Calu3 (cell line): ENCODE measurements at regions not wholly inside any gene's neighbourhood (a gene's known extent, or its start where the extent isn't known, plus 50 kb on each side); places are given as distances from the start of the nearest gene placed in this dataset.
A peak's percentile ranks its signal among the peaks of the same experiment; 100 is the strongest.

Experiments
- BruUV-seq: library from RNA; stranded (reverse); fragments of 400-500 nt; replicated peaks from 2 replicates; lab custom pipeline; 2021; lab: Mats Ljungman, UMichigan
- CTCF ChIA-PET: fragments of 300-600 bp; sonication (Branson Sonifier 250); formaldehyde crosslinking; loops from one replicate; lab custom pipeline; 2022; ENCODE audit warnings: antibody characterized with exemption; lab: Charles Lee
- DNase-seq: peaks from one replicate; pipeline ENCODE4 v3.0.0; 2022
- H3K27ac Mint-ChIP-seq: one replicate; pipeline ENCODE4 v1.8.0; 2022; ENCODE audit warnings: mixed read lengths; ENCODE audit not compliant: unreplicated experiment
- H3K27me3 Mint-ChIP-seq: one replicate; pipeline ENCODE4 v1.8.0; 2022; ENCODE audit warnings: mixed read lengths; ENCODE audit not compliant: unreplicated experiment
- H3K36me3 Mint-ChIP-seq: one replicate; pipeline ENCODE4 v1.8.0; 2022; ENCODE audit warnings: mild to moderate bottlenecking, moderate library complexity, mixed read lengths; ENCODE audit not compliant: insufficient read depth, unreplicated experiment
- H3K4me1 Mint-ChIP-seq: one replicate; pipeline ENCODE4 v1.8.0; 2022; ENCODE audit warnings: mild to moderate bottlenecking, low read depth, mixed read lengths; ENCODE audit not compliant: unreplicated experiment
- H3K4me3 Mint-ChIP-seq: one replicate; pipeline ENCODE4 v1.8.0; 2022; ENCODE audit warnings: mild to moderate bottlenecking, low read depth, moderate library complexity, mixed read lengths; ENCODE audit not compliant: unreplicated experiment
- H3K9me3 Mint-ChIP-seq: one replicate; pipeline ENCODE4 v1.8.0; 2022; ENCODE audit warnings: low read depth, mixed read lengths; ENCODE audit not compliant: unreplicated experiment
- intact Hi-C: fragments of 100-400 bp; cut with micrococcal nuclease; formaldehyde crosslinking; loops from one replicate; pipeline ENCODE4 v1.10.0; 2022; ENCODE audit not compliant: unreplicated experiment
- TF ChIP-seq, protein P1 (sequence below): fragments of 200-600 bp; IDR thresholded peaks from one replicate; pipeline ENCODE4 v1.8.0; 2022; ENCODE audit warnings: antibody characterized with exemption; ENCODE audit not compliant: unreplicated experiment

DNA sequence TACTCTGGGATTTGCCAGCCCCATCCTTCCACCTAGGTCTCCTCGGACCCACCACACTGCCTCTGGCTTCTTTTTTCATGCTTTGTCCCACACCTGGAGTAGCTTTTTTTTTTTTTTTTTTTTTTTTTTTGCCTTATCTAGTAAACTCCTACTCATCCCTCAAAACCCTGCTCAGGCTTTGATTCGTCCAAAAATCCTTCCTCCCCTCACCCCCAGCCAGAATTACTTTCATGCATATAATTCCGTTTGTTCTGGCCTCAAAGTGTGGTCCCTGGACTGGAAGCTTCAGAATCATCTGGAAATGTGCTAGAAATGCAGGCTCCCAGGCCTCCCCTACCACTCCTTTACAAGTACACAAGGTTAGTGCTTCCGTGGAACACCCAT lies 320.1 kb downstream of the PTTG2 start:
- no peak overlapping the region for H3K4me3 Mint-ChIP-seq

DNA sequence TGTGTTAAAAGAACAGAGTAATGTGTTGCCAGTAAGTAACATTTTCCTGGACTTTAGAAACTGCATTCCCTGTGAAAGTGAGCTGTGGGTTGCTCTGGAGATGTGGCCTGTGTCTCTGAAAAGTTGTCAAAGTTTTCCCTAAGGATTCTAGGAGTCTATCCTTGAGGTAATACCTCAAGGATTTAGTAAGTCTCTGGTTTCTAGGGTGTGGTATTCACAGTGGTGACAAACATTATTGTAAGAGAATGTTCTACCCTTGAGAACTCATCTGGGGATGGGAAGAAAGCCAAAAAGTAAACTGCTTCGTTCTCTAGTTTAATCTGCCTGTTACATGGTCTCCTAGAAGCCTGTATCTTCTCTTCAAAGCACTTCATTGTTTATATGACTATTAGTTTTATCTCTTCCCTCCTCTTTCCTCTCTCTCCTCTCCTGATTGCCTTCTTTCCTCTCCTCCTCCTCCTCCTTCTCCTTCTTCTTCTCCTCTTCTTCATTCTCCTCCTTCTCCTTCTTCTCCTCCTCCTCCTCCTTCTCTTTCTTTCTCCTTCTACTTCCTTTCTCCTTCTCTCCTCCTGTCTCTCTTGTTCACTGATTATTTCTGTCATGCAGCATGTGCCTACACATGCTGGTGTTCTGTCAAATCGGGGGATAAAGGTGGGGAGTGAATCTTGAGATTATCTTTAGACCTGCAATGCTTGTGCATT lies 321.3 kb downstream of the PTTG2 start:
- intact Hi-C loops, result no loop called here
- no peak overlapping the region for H3K4me3 Mint-ChIP-seq
- DNase-seq, result no peak
- TF ChIP-seq, protein P1, sequence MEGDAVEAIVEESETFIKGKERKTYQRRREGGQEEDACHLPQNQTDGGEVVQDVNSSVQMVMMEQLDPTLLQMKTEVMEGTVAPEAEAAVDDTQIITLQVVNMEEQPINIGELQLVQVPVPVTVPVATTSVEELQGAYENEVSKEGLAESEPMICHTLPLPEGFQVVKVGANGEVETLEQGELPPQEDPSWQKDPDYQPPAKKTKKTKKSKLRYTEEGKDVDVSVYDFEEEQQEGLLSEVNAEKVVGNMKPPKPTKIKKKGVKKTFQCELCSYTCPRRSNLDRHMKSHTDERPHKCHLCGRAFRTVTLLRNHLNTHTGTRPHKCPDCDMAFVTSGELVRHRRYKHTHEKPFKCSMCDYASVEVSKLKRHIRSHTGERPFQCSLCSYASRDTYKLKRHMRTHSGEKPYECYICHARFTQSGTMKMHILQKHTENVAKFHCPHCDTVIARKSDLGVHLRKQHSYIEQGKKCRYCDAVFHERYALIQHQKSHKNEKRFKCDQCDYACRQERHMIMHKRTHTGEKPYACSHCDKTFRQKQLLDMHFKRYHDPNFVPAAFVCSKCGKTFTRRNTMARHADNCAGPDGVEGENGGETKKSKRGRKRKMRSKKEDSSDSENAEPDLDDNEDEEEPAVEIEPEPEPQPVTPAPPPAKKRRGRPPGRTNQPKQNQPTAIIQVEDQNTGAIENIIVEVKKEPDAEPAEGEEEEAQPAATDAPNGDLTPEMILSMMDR, result no peak
- CTCF ChIA-PET, result interaction anchor here (0.6 kb wide), 1 partner anchor 459 kb away, joined by 4 read pairs; no protein-coding TSS in a partner anchor
- no peaks in the 10 kb centered on the region for H3K27me3 Mint-ChIP-seq
- H3K4me1 Mint-ChIP-seq, result peaks cover 12% of the 10 kb centered on the region
- BruUV-seq, result no TSS peak
- peak overlapping the region; percentile 45 for H3K27ac Mint-ChIP-seq
- no peaks in the 10 kb centered on the region for H3K9me3 Mint-ChIP-seq
- no peaks in the 10 kb centered on the region for H3K36me3 Mint-ChIP-seq

More for the DNA sequence above, 320.1 kb downstream of the PTTG2 start:
- Mint-ChIP-seq H3K27me3 (no peaks in the 10 kb centered on the region), H3K4me1 (peaks cover 22% of the 10 kb centered on the region), H3K36me3 (no peaks in the 10 kb centered on the region), H3K27ac (no peak overlapping the region), H3K9me3 (no peaks in the 10 kb centered on the region)
- no peak for DNase-seq
- intact Hi-C loops, result no loop called here
- TF ChIP-seq, protein P1, result no peak
- no TSS peak for BruUV-seq
- CTCF ChIA-PET, result interaction anchor here (0.6 kb wide), 1 partner anchor 18 kb away, joined by 3 read pairs; no protein-coding TSS in a partner anchor

DNA sequence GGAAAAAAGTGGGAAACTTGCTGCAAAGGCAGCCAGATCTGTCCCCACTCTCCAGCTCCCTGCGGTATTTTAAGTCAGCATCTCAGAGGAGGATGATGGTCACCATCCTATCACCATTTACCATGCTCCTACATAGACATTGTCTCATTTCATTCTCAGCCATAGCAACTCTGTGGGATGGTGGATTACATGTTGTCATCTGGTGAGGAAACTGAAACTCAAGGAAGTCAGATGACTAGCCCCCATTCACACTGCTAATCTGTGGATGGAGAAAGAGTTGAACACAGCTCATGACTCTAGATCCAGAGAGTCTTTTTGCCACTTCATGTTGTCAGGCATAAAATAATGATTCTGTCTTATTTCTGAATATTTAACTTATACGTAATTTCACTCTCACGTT lies 323.5 kb downstream of the PTTG2 start:
- no peak for DNase-seq
- TF ChIP-seq, protein P1, result no peak
- no peak overlapping the region for H3K27ac Mint-ChIP-seq
- no peak overlapping the region for H3K4me3 Mint-ChIP-seq
- CTCF ChIA-PET, result no interaction called here
- no TSS peak for BruUV-seq
- no peaks in the 10 kb centered on the region for H3K36me3 Mint-ChIP-seq
- no peaks in the 10 kb centered on the region for H3K9me3 Mint-ChIP-seq
- H3K4me1 Mint-ChIP-seq, result peaks cover 12% of the 10 kb centered on the region
- intact Hi-C loops, result no loop called here
- H3K27me3 Mint-ChIP-seq, result no peaks in the 10 kb centered on the region

DNA sequence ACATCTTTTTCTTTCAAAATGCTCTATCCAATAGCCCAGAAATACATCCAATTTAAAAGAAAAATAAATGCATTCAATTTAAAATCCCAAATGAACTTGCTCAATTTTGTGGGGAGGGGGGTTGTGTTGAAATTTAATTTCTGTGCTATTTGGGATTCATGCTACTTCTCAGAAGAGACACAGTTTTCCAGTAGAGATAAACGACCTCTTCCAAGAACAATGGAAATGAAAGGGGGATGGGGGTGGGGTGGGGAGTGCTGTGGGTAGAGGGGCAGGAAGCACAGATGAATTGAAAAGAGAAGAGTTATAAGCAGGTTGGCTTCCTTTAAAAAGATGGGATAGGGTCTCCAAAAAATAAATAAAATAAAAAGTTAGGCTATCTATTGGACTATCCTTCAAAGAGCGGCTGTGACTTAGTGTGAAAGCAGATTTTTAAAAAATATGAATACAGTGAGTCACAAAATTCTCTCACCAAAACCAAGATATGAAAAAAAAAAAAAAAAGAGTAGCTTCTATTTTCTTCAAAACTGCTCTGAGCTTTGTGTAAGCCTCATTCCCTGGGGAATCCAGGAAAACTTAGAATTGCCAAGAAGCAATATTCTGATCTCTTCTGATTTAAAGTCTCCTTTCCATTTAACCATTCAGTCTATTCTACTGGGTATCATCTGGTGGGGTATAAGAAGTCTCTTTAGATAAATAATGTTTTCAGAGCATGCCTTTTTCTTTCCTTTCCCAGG lies 324.3 kb downstream of the PTTG2 start:
- Mint-ChIP-seq H3K4me1 (peaks cover 12% of the 10 kb centered on the region), H3K4me3 (no peak overlapping the region), H3K36me3 (no peaks in the 10 kb centered on the region), H3K27ac (no peak overlapping the region), H3K27me3 (no peaks in the 10 kb centered on the region), H3K9me3 (no peaks in the 10 kb centered on the region)
- CTCF ChIA-PET, result no interaction called here
- BruUV-seq, result no TSS peak
- intact Hi-C loops, result no loop called here
- no peak for DNase-seq
- TF ChIP-seq, protein P1, result no peak
